IMR-90 (cell line): ENCODE measurements at regions not wholly inside any gene's neighbourhood (a gene's known extent, or its start where the extent isn't known, plus 50 kb on each side); places are given as distances from the start of the nearest gene placed in this dataset.

Experiments
- ATAC-seq: fragments of 200-7000 bp; cut with Tn5 transposase; 2 replicates; pipeline ENCODE4 v1.9.1; 2020; ENCODE audit warnings: low read depth, mild to moderate bottlenecking, moderate library complexity
- BruUV-seq: library from RNA; stranded (reverse); fragments of 400-500 nt; replicated peaks from 2 replicates; lab custom pipeline; 2021; lab: Mats Ljungman, UMichigan
- CTCF ChIA-PET: fragments of 300-600 bp; formaldehyde crosslinking; extraction: SDS; loops from one replicate; lab custom pipeline; 2021; ENCODE audit warnings: antibody characterized with exemption; lab: Yijun Ruan, JAX
- POLR2A ChIA-PET: fragments of 300-600 bp; sonication (Branson Sonifier 250); formaldehyde crosslinking; loops from one replicate; lab custom pipeline; 2022; ENCODE audit warnings: antibody characterized with exemption; ENCODE audit not compliant: unreplicated experiment; lab: Charles Lee
- DNase-seq: peaks from one replicate; pipeline ENCODE4 v3.0.0; 2013
- H2AFZ ChIP-seq: replicated peaks from 2 replicates; pipeline ENCODE3; 2013; ENCODE audit warnings: low read length, mild to moderate bottlenecking; ENCODE audit not compliant: poor library complexity
- H2AK5ac ChIP-seq: 2 replicates; pipeline ENCODE4 v1.6.1; 2013; ENCODE audit warnings: low read depth, low read length, inconsistent platforms
- H2AK9ac ChIP-seq: replicated peaks from 2 replicates; pipeline ENCODE3; 2013; ENCODE audit warnings: mild to moderate bottlenecking, low read depth, low read length, moderate library complexity; ENCODE audit not compliant: poor library complexity
- H2BK120ac ChIP-seq: 2 replicates; pipeline ENCODE4 v1.6.1; 2013; ENCODE audit warnings: low read depth, low read length, inconsistent platforms
- H2BK15ac ChIP-seq: 3 replicates; pipeline ENCODE4 v1.6.1; 2013; ENCODE audit warnings: low read depth, low read length, inconsistent platforms
- H2BK20ac ChIP-seq: 2 replicates; pipeline ENCODE4 v1.6.1; 2013; ENCODE audit warnings: low read depth, mild to moderate bottlenecking, inconsistent platforms, low read length, moderate library complexity
- H2BK5ac ChIP-seq: 2 replicates; pipeline ENCODE4 v1.6.1; 2013; ENCODE audit warnings: mild to moderate bottlenecking, low read depth, low read length, inconsistent platforms; ENCODE audit not compliant: poor library complexity, severe bottlenecking
- H3K14ac ChIP-seq: replicated peaks from 2 replicates; pipeline ENCODE4 v1.6.1; 2013; ENCODE audit warnings: low read depth, low read length, inconsistent platforms
- H3K18ac ChIP-seq: 2 replicates; pipeline ENCODE4 v1.6.1; 2013; ENCODE audit warnings: low read depth, low read length, control low read depth
- H3K23ac ChIP-seq: 2 replicates; pipeline ENCODE4 v1.6.1; 2013; ENCODE audit warnings: low read depth, low read length, inconsistent platforms
- H3K27ac ChIP-seq: 2 replicates; pipeline ENCODE4 v1.5.1; 2013; ENCODE audit warnings: mild to moderate bottlenecking, control low read depth, low read length; ENCODE audit not compliant: insufficient read depth
- H3K27me3 ChIP-seq: 2 replicates; pipeline ENCODE4 v1.6.1; 2013; ENCODE audit warnings: low read length; ENCODE audit not compliant: control insufficient read depth, insufficient read depth
- H3K36me3 ChIP-seq: 2 replicates; pipeline ENCODE4 v1.6.1; 2013; ENCODE audit warnings: low read length, mixed read lengths; ENCODE audit not compliant: control insufficient read depth, insufficient read depth
- H3K4ac ChIP-seq: 2 replicates; pipeline ENCODE4 v1.6.1; 2013; ENCODE audit warnings: low read depth, low read length, inconsistent platforms
- H3K4me1 ChIP-seq: 2 replicates; pipeline ENCODE4 v1.6.1; 2013; ENCODE audit warnings: low read length, mixed read lengths; ENCODE audit not compliant: control insufficient read depth, insufficient read depth
- H3K4me2 ChIP-seq: 2 replicates; pipeline ENCODE4 v1.6.1; 2013; ENCODE audit warnings: low read depth, mild to moderate bottlenecking, control low read depth, low read length, moderate library complexity
- H3K4me3 ChIP-seq: 2 replicates; pipeline ENCODE4 v1.5.1; 2013; ENCODE audit warnings: low read depth, mild to moderate bottlenecking, control low read depth, low read length, moderate library complexity; ENCODE audit not compliant: insufficient read depth
- H3K56ac ChIP-seq: 2 replicates; pipeline ENCODE4 v1.6.1; 2013; ENCODE audit warnings: low read length, inconsistent platforms; ENCODE audit not compliant: insufficient read depth; ENCODE audit errors: extremely low read depth
- H3K79me1 ChIP-seq, 2 experiments: 2 replicates each; pipeline ENCODE4 v1.6.1; 2013; ENCODE audit warnings: low read length in 2 of 2, inconsistent platforms in 1 of 2, low read depth in 1 of 2
- H3K9ac ChIP-seq: 2 replicates; pipeline ENCODE4 v1.6.1; 2013; ENCODE audit warnings: low read depth, low read length, control low read depth
- H3K9me1 ChIP-seq: 2 replicates; pipeline ENCODE4 v1.6.1; 2013; ENCODE audit warnings: low read length, inconsistent platforms; ENCODE audit not compliant: insufficient read depth
- H3K9me3 ChIP-seq: 2 replicates; pipeline ENCODE4 v1.6.1; 2013; ENCODE audit warnings: low read length; ENCODE audit not compliant: control insufficient read depth, insufficient read depth
- H4K20me1 ChIP-seq: 2 replicates; pipeline ENCODE4 v1.6.1; 2013; ENCODE audit warnings: low read length, inconsistent platforms; ENCODE audit not compliant: insufficient read depth
- H4K5ac ChIP-seq: 2 replicates; pipeline ENCODE4 v1.6.1; 2013; ENCODE audit warnings: mild to moderate bottlenecking, low read depth, low read length, control low read depth
- H4K8ac ChIP-seq, 2 experiments: 2 replicates each; pipeline ENCODE4 v1.6.1; 2013; ENCODE audit warnings: low read depth in 2 of 2, low read length in 2 of 2, control low read depth in 1 of 2, inconsistent platforms in 1 of 2
- H4K91ac ChIP-seq: 2 replicates; pipeline ENCODE4 v1.6.1; 2013; ENCODE audit warnings: low read depth, low read length, inconsistent platforms; ENCODE audit not compliant: insufficient read depth
- BHLHE40 ChIP-seq: fragments of 150-350 bp; IDR thresholded peaks from 2 replicates; pipeline ENCODE4 v1.6.1; 2016; ENCODE audit warnings: mild to moderate bottlenecking, low read depth, low read length
- CEBPB ChIP-seq: IDR thresholded peaks from 2 replicates; pipeline ENCODE4 v1.6.1; 2012; ENCODE audit warnings: low read depth, low read length, improper control_type of control experiment
- CHD1 ChIP-seq: IDR thresholded peaks from 2 replicates; pipeline ENCODE4 v1.6.1; 2012; ENCODE audit warnings: low read depth, low read length, improper control_type of control experiment
- FOS ChIP-seq: fragments of 150-350 bp; IDR thresholded peaks from 2 replicates; pipeline ENCODE4 v1.6.1; 2016; ENCODE audit warnings: low read depth, low read length
- MAFK ChIP-seq: IDR thresholded peaks from 2 replicates; pipeline ENCODE4 v1.6.1; 2012; ENCODE audit warnings: low read depth, low read length, improper control_type of control experiment
- MAZ ChIP-seq: IDR thresholded peaks from 2 replicates; pipeline ENCODE4 v1.6.1; 2012; ENCODE audit warnings: low read depth, mild to moderate bottlenecking, low read length, improper control_type of control experiment, moderate library complexity, borderline replicate concordance
- MXI1 ChIP-seq: IDR thresholded peaks from 2 replicates; pipeline ENCODE4 v1.6.1; 2012; ENCODE audit warnings: low read depth, mild to moderate bottlenecking, low read length, moderate library complexity, borderline replicate concordance
- NFE2L2 ChIP-seq: fragments of 150-350 bp; IDR thresholded peaks from 2 replicates; pipeline ENCODE4 v1.6.1; 2016; ENCODE audit warnings: low read depth, mild to moderate bottlenecking, low read length
- POLR2A ChIP-seq: IDR thresholded peaks from 2 replicates; pipeline ENCODE4 v1.6.1; 2012; ENCODE audit warnings: mild to moderate bottlenecking, low read depth, low read length
- RAD21 ChIP-seq: IDR thresholded peaks from 2 replicates; pipeline ENCODE4 v1.6.1; 2012; ENCODE audit warnings: low read length, improper control_type of control experiment
- RCOR1 ChIP-seq: IDR thresholded peaks from 2 replicates; pipeline ENCODE4 v1.6.1; 2012; ENCODE audit warnings: mild to moderate bottlenecking, low read length, improper control_type of control experiment; ENCODE audit not compliant: insufficient replicate concordance
- RFX5 ChIP-seq: IDR thresholded peaks from 2 replicates; pipeline ENCODE4 v1.8.0; 2012; ENCODE audit warnings: low read depth, mild to moderate bottlenecking, low read length, moderate library complexity
- SMC3 ChIP-seq: fragments of 150-350 bp; IDR thresholded peaks from 2 replicates; pipeline ENCODE4 v1.6.1; 2016; ENCODE audit warnings: low read depth, mild to moderate bottlenecking, antibody characterized with exemption, low read length, moderate library complexity
- WGBS, 2 experiments: methylation state at CpG; one replicate each; pipeline versions ENCODE4 v1.1.5 to v1.1.7; 2013; ENCODE audit warnings: missing lambda C conversion rate in 2 of 2; ENCODE audit not compliant: insufficient read length in 1 of 2; ENCODE audit errors: extremely low coverage in 2 of 2; 5-methylcytosine and 5-hydroxymethylcytosine counted together
- dilution Hi-C: fragments of 300-500 bp; cut with HindIII; formaldehyde crosslinking; loops from one replicate; pipeline ENCODE4 v1.14.3; 2018; ENCODE audit warnings: low sequenced_read_pairs; ENCODE audit not compliant: unreplicated experiment
- in situ Hi-C: fragments of 300-500 bp; cut with MboI; formaldehyde crosslinking; loops from 3 replicates; pipeline ENCODE4 v1.14.3; 2019; ENCODE audit warnings: low sequenced_read_pairs, inconsistent platforms, mixed read lengths
- intact Hi-C: fragments of 100-400 bp; cut with micrococcal nuclease; formaldehyde crosslinking; loops from 2 replicates; pipeline ENCODE4 v1.10.0; 2022
- TF ChIP-seq, protein P1 (sequence below): fragments of 150-350 bp; IDR thresholded peaks from 2 replicates; pipeline ENCODE4 v1.6.1; 2017; ENCODE audit warnings: mild to moderate bottlenecking, antibody characterized with exemption, low read length, low read depth
- TF ChIP-seq, protein P2 (sequence below): fragments of 150-350 bp; IDR thresholded peaks from 2 replicates; pipeline ENCODE4 v1.6.1; 2016; ENCODE audit warnings: low read depth, mild to moderate bottlenecking, low read length, moderate library complexity, borderline replicate concordance
- TF ChIP-seq, protein P3 (sequence below): conservative IDR thresholded peaks from 2 replicates; pipeline ENCODE4 v1.5.1; 2012; ENCODE audit warnings: mild to moderate bottlenecking, low read depth, low read length, improper control_type of control experiment

DNA sequence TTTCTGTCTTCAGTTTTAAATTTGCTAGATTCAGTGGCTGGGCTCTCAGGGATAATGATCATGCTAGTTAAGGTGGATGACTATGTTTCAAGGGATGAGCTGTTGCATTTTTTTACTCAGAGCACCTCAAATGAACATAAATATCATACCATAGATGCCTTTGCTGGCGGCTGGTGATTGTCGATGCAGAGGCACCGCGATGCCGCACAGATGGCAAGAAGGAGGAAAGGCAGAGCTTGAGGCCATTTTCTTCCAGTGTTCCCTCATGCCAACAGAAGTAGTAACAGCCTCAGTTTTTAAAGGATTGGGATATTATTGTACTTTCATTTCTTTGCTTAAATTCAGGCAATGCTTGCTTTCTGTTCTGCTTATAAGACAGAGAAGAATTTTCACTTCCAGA is 654.7 kb upstream of the IGFBP7 start:
- H2AFZ ChIP-seq = no peak overlapping the region
- DNase-seq (no peak), ATAC-seq (no peak)
- no peaks in the 10 kb centered on the region for H3K9me1 ChIP-seq
- H3K56ac ChIP-seq = no peak overlapping the region
- H4K91ac ChIP-seq = no peak overlapping the region
- H3K36me3 ChIP-seq = no peaks in the 10 kb centered on the region
- H3K4me2 ChIP-seq = no peak overlapping the region
- H3K9me3 ChIP-seq = peaks cover 2% of the 10 kb centered on the region; the same call in 1 of the 2 replicates
- POLR2A ChIA-PET = no interaction called here
- H3K4ac ChIP-seq = no peak overlapping the region
- H2BK120ac ChIP-seq = no peak overlapping the region
- BruUV-seq = no TSS peak
- CTCF ChIA-PET = no interaction called here
- no peak overlapping the region for H3K27ac ChIP-seq
- no peak overlapping the region for H4K8ac ChIP-seq
- no peaks in the 10 kb centered on the region for H3K79me1 ChIP-seq
- dilution Hi-C loops = no loop called here
- no peak overlapping the region for H3K9ac ChIP-seq
- H3K18ac ChIP-seq = no peak overlapping the region
- H3K4me3 ChIP-seq = no peak overlapping the region
- in situ Hi-C loops = no loop called here
- TF ChIP-seq RCOR1 (no peak), FOS (no peak), BHLHE40 (no peak), MAFK (no peak), CHD1 (no peak), MAZ (no peak), POLR2A (no peak), MXI1 (no peak), SMC3 (no peak), NFE2L2 (no peak), RAD21 (no peak), RFX5 (no peak), CEBPB (no peak)
- TF ChIP-seq, protein P1, sequence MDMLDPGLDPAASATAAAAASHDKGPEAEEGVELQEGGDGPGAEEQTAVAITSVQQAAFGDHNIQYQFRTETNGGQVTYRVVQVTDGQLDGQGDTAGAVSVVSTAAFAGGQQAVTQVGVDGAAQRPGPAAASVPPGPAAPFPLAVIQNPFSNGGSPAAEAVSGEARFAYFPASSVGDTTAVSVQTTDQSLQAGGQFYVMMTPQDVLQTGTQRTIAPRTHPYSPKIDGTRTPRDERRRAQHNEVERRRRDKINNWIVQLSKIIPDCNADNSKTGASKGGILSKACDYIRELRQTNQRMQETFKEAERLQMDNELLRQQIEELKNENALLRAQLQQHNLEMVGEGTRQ = no peak
- TF ChIP-seq, protein P2, sequence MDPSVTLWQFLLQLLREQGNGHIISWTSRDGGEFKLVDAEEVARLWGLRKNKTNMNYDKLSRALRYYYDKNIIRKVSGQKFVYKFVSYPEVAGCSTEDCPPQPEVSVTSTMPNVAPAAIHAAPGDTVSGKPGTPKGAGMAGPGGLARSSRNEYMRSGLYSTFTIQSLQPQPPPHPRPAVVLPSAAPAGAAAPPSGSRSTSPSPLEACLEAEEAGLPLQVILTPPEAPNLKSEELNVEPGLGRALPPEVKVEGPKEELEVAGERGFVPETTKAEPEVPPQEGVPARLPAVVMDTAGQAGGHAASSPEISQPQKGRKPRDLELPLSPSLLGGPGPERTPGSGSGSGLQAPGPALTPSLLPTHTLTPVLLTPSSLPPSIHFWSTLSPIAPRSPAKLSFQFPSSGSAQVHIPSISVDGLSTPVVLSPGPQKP = no peak
- TF ChIP-seq, protein P3, sequence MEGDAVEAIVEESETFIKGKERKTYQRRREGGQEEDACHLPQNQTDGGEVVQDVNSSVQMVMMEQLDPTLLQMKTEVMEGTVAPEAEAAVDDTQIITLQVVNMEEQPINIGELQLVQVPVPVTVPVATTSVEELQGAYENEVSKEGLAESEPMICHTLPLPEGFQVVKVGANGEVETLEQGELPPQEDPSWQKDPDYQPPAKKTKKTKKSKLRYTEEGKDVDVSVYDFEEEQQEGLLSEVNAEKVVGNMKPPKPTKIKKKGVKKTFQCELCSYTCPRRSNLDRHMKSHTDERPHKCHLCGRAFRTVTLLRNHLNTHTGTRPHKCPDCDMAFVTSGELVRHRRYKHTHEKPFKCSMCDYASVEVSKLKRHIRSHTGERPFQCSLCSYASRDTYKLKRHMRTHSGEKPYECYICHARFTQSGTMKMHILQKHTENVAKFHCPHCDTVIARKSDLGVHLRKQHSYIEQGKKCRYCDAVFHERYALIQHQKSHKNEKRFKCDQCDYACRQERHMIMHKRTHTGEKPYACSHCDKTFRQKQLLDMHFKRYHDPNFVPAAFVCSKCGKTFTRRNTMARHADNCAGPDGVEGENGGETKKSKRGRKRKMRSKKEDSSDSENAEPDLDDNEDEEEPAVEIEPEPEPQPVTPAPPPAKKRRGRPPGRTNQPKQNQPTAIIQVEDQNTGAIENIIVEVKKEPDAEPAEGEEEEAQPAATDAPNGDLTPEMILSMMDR = no peak
- intact Hi-C loops = no loop called here
- no peak overlapping the region for H2AK9ac ChIP-seq
- no peak overlapping the region for H2BK5ac ChIP-seq
- no peaks in the 10 kb centered on the region for H4K20me1 ChIP-seq
- H4K5ac ChIP-seq = no peak overlapping the region
- H3K27me3 ChIP-seq = no peaks in the 10 kb centered on the region
- no peak overlapping the region for H2AK5ac ChIP-seq
- H3K23ac ChIP-seq = no peak overlapping the region
- no peak overlapping the region for H2BK15ac ChIP-seq
- H3K4me1 ChIP-seq = no peaks in the 10 kb centered on the region
- no CpG with 5 or more reads among the region's 5 CpGs for WGBS, 2 experiments
- H2BK20ac ChIP-seq = no peak overlapping the region
- H3K14ac ChIP-seq = no peak overlapping the region
